SK-N-SH treated with all-trans-retinoic acid at 6 μM for 48 hours (cell line): ENCODE measurements at regions not wholly inside any gene's neighbourhood (a gene's known extent, or its start where the extent isn't known, plus 50 kb on each side); places are given as distances from the start of the nearest gene placed in this dataset.

Source experiments
- ARNTL ChIP-seq: fragments of 450-650 bp; formaldehyde crosslinking; IDR thresholded peaks from 2 replicates; pipeline ENCODE4 v1.5.0; 2020; ENCODE audit warnings: low read depth, mild to moderate bottlenecking, moderate library complexity, borderline replicate concordance
- CSRNP3 ChIP-seq: fragments of 250-450 bp; sonication (Bioruptor Pico); IDR thresholded peaks from 2 replicates; pipeline ENCODE4 v1.5.1; 2021; ENCODE audit warnings: mild to moderate bottlenecking, moderate library complexity
- ESRRG ChIP-seq: fragments of 250-450 bp; sonication (Bioruptor Pico); IDR thresholded peaks from 2 replicates; pipeline ENCODE4 v1.6.1; 2021; ENCODE audit warnings: mild to moderate bottlenecking
- GLIS3 ChIP-seq: fragments of 250-450 bp; sonication (Bioruptor Pico); IDR thresholded peaks from 2 replicates; pipeline ENCODE4 v1.5.0; 2020; ENCODE audit warnings: mild to moderate bottlenecking, moderate library complexity
- ISL1 ChIP-seq: fragments of 250-450 bp; sonication (Bioruptor Pico); IDR thresholded peaks from 2 replicates; pipeline ENCODE4 v2.1.2; 2022; ENCODE audit warnings: mild to moderate bottlenecking, moderate library complexity
- PPARA ChIP-seq: fragments of 250-450 bp; sonication (Bioruptor Pico); IDR thresholded peaks from 2 replicates; pipeline ENCODE4 v1.5.0; 2020; ENCODE audit warnings: mild to moderate bottlenecking, borderline replicate concordance
- RARB ChIP-seq: fragments of 250-450 bp; sonication (Bioruptor Pico); IDR thresholded peaks from 2 replicates; pipeline ENCODE4 v1.8.0; 2021; ENCODE audit warnings: mild to moderate bottlenecking, moderate library complexity
- ZFP3 ChIP-seq: fragments of 250-450 bp; sonication (Bioruptor Pico); IDR thresholded peaks from 2 replicates; pipeline ENCODE4 v1.5.0; 2020; ENCODE audit warnings: mild to moderate bottlenecking, moderate library complexity
- ZFP30 ChIP-seq: fragments of 450-650 bp; formaldehyde crosslinking; IDR thresholded peaks from 2 replicates; pipeline ENCODE4 v1.5.0; 2022; ENCODE audit warnings: mild to moderate bottlenecking, moderate library complexity
- ZNF565 ChIP-seq: fragments of 450-650 bp; formaldehyde crosslinking; conservative IDR thresholded peaks from 2 replicates; pipeline ENCODE4 v1.5.0; 2020; ENCODE audit warnings: low read depth, mild to moderate bottlenecking, moderate library complexity
- ZNF70 ChIP-seq: fragments of 450-650 bp; formaldehyde crosslinking; IDR thresholded peaks from 2 replicates; pipeline ENCODE4 v1.5.0; 2020; ENCODE audit warnings: mild to moderate bottlenecking, moderate library complexity
- ZNF8 ChIP-seq: fragments of 450-650 bp; formaldehyde crosslinking; IDR thresholded peaks from 2 replicates; pipeline ENCODE4 v1.5.0; 2020; ENCODE audit warnings: mild to moderate bottlenecking, moderate library complexity
- TF ChIP-seq, protein P1 (sequence below): fragments of 250-450 bp; sonication (Bioruptor Pico); IDR thresholded peaks from 2 replicates; pipeline ENCODE4 v1.8.0; 2020; ENCODE audit warnings: mild to moderate bottlenecking, moderate library complexity, borderline replicate concordance

- TF ChIP-seq CSRNP3 (CRISPR knock-in tag) (no peak), ZFP30 (CRISPR knock-in tag) (no peak), ZNF8 (CRISPR knock-in tag) (no peak), PPARA (CRISPR knock-in tag) (no peak), GLIS3 (CRISPR knock-in tag) (no peak), ZNF565 (no peak), ARNTL (CRISPR knock-in tag) (no peak), ISL1 (CRISPR knock-in tag) (no peak), ZNF70 (no peak), ZFP3 (CRISPR knock-in tag) (no peak), ESRRG (CRISPR knock-in tag) (no peak), RARB (CRISPR knock-in tag) (no peak)
- TF ChIP-seq, protein P1, sequence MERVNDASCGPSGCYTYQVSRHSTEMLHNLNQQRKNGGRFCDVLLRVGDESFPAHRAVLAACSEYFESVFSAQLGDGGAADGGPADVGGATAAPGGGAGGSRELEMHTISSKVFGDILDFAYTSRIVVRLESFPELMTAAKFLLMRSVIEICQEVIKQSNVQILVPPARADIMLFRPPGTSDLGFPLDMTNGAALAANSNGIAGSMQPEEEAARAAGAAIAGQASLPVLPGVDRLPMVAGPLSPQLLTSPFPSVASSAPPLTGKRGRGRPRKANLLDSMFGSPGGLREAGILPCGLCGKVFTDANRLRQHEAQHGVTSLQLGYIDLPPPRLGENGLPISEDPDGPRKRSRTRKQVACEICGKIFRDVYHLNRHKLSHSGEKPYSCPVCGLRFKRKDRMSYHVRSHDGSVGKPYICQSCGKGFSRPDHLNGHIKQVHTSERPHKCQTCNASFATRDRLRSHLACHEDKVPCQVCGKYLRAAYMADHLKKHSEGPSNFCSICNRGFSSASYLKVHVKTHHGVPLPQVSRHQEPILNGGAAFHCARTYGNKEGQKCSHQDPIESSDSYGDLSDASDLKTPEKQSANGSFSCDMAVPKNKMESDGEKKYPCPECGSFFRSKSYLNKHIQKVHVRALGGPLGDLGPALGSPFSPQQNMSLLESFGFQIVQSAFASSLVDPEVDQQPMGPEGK (CRISPR knock-in tag): no peak
These were observed 456.0 kb upstream of the FAM241A start for GRCh38 chr4:111689214-111689613.
